HCT116 (cell line): ENCODE measurements at regions not wholly inside any gene's neighbourhood (a gene's known extent, or its start where the extent isn't known, plus 50 kb on each side); places are given as distances from the start of the nearest gene placed in this dataset.

Source experiments
- ATAC-seq: fragments of 200-7000 bp; cut with Tn5 transposase; 2 replicates; pipeline ENCODE4 v1.9.1; 2020; ENCODE audit warnings: mild to moderate bottlenecking, moderate library complexity
- BruUV-seq: library from RNA; stranded (reverse); fragments of 400-500 nt; replicated peaks from 2 replicates; lab custom pipeline; 2021; lab: Mats Ljungman, UMichigan
- CTCF ChIA-PET: fragments of 300-600 bp; sonication (Branson Sonifier 250); formaldehyde crosslinking; loops from one replicate; lab custom pipeline; 2021; ENCODE audit warnings: antibody characterized with exemption; lab: Charles Lee
- POLR2A ChIA-PET: fragments of 300-600, 350-600 bp; sonication (Branson Sonifier 250); formaldehyde crosslinking; loops from one replicate; lab custom pipeline; 2021; ENCODE audit warnings: antibody characterized with exemption; lab: Charles Lee
- RAD21 ChIA-PET, 2 experiments: fragments of 300-600 bp; sonication (Branson Sonifier 250); formaldehyde crosslinking; loops; one replicate each; lab custom pipeline; 2023; ENCODE audit warnings: low total read pairs in 2 of 2; ENCODE audit not compliant: uncharacterized antibody in 2 of 2, unreplicated experiment in 2 of 2, low non-redundant PET in 1 of 2; lab: Charles Lee
- DNase-seq: peaks from one replicate; pipeline ENCODE4 v3.0.0-alpha.2; 2010; ENCODE audit warnings: low read depth, low spot score
- H2AFZ ChIP-seq: fragments of 200-600 bp; shearing (Covaris generic), sonication (generic); 2 replicates; pipeline ENCODE4 v1.6.1; 2017; ENCODE audit warnings: low read depth, mixed run types, mixed read lengths, antibody characterized with exemption, low read length; ENCODE audit not compliant: poor library complexity, severe bottlenecking
- H3K27ac ChIP-seq: 2 replicates; pipeline ENCODE4 v1.5.1; 2012; ENCODE audit warnings: low read depth, low read length
- H3K27me3 ChIP-seq: fragments of 200-600 bp; sonication (generic); 2 replicates; pipeline ENCODE4 v1.6.1; 2016; ENCODE audit warnings: mixed run types, low read length, mixed read lengths; ENCODE audit not compliant: insufficient read depth
- H3K36me3 ChIP-seq, 2 experiments: fragments of 200-500 bp in 1 of 2; fragments of 200-600 bp in 1 of 2; sonication (Bioruptor generic) in 1 of 2; sonication (generic) in 1 of 2; 2 replicates each; pipeline versions ENCODE4 v1.5.1 to v1.6.1; 2014 to 2016; ENCODE audit warnings: low read length in 2 of 2, inconsistent platforms in 1 of 2, mixed read lengths in 1 of 2, mixed run types in 1 of 2; ENCODE audit not compliant: insufficient read depth in 2 of 2, control insufficient read depth in 1 of 2
- H3K4me1 ChIP-seq, 2 experiments: fragments of 200-600 bp in 1 of 2; sonication (generic) in 1 of 2; 2 replicates each; pipeline versions ENCODE4 v1.5.1 to v1.6.1; 2012 to 2017; ENCODE audit warnings: low read length in 2 of 2, inconsistent platforms in 1 of 2, mild to moderate bottlenecking in 1 of 2, mixed read lengths in 1 of 2, mixed run types in 1 of 2, moderate library complexity in 1 of 2; ENCODE audit not compliant: insufficient read depth in 2 of 2, control insufficient read depth in 1 of 2
- H3K4me2 ChIP-seq: fragments of 200-600 bp; sonication (generic); 2 replicates; pipeline ENCODE4 v1.6.1; 2017; ENCODE audit warnings: mixed run types, low read length, mixed read lengths
- H3K4me3 ChIP-seq, 2 experiments: fragments of 200-600 bp in 1 of 2; sonication (generic) in 1 of 2; replicated peaks in 1 of 2; 2 replicates each; pipeline ENCODE4 v1.5.1; 2011 to 2016; ENCODE audit warnings: low read length in 2 of 2, control low read depth in 1 of 2, low read depth in 1 of 2, mild to moderate bottlenecking in 1 of 2, mixed read lengths in 1 of 2, mixed run types in 1 of 2
- H3K79me2 ChIP-seq: fragments of 200-600 bp; sonication (generic); 2 replicates; pipeline ENCODE4 v1.6.1; 2017; ENCODE audit warnings: mild to moderate bottlenecking, mixed run types, low read length, moderate library complexity, mixed read lengths; ENCODE audit not compliant: insufficient read depth
- H3K9ac ChIP-seq: fragments of 200-600 bp; sonication (generic); 2 replicates; pipeline ENCODE4 v1.6.1; 2016; ENCODE audit warnings: low read length, mixed read lengths
- H3K9me2 ChIP-seq: fragments of 200-600 bp; sonication (generic), shearing (Covaris generic); 2 replicates; pipeline ENCODE4 v1.6.1; 2017; ENCODE audit warnings: mixed run types, mild to moderate bottlenecking, moderate library complexity; ENCODE audit not compliant: insufficient read depth
- H3K9me3 ChIP-seq, 2 experiments: fragments of 200-500 bp in 1 of 2; fragments of 200-600 bp in 1 of 2; sonication (Bioruptor generic) in 1 of 2; sonication (generic) in 1 of 2; 2 replicates each; pipeline ENCODE4 v1.6.1; 2014 to 2017; ENCODE audit warnings: low read length in 2 of 2, mixed read lengths in 2 of 2, inconsistent platforms in 1 of 2, low read depth in 1 of 2, mild to moderate bottlenecking in 1 of 2, mixed run types in 1 of 2, moderate library complexity in 1 of 2; ENCODE audit not compliant: control insufficient read depth in 1 of 2, insufficient read depth in 1 of 2
- H4K20me1 ChIP-seq: fragments of 200-600 bp; sonication (generic), shearing (Covaris generic); 2 replicates; pipeline ENCODE4 v1.6.1; 2017; ENCODE audit warnings: mixed run types, mild to moderate bottlenecking, moderate library complexity; ENCODE audit not compliant: insufficient read depth
- ATF3 ChIP-seq: IDR thresholded peaks from 2 replicates; pipeline ENCODE4 v1.6.1; 2012
- CBX3 ChIP-seq: IDR thresholded peaks from 2 replicates; pipeline ENCODE4 v1.6.1; 2012; ENCODE audit warnings: low read depth
- CEBPB ChIP-seq: IDR thresholded peaks from 2 replicates; pipeline ENCODE4 v1.6.1; 2012; ENCODE audit warnings: low read depth
- CTCF ChIP-seq, 3 experiments: fragments of 200-600 bp in 1 of 3; sonication (generic) in 1 of 3; IDR thresholded peaks in 2 of 3; conservative IDR thresholded peaks in 1 of 3; 2 replicates each; pipeline ENCODE4 v1.5.1; 2012 to 2017; ENCODE audit warnings: low read depth in 2 of 3, low read length in 2 of 3, antibody characterized with exemption in 1 of 3, borderline replicate concordance in 1 of 3, control low read depth in 1 of 3, mild to moderate bottlenecking in 1 of 3, mixed read lengths in 1 of 3, mixed run types in 1 of 3, moderate library complexity in 1 of 3; ENCODE audit not compliant: insufficient read depth in 1 of 3
- EGR1 ChIP-seq: IDR thresholded peaks from 2 replicates; pipeline ENCODE4 v1.6.1; 2012; ENCODE audit warnings: low read depth
- ELF1 ChIP-seq: IDR thresholded peaks from 2 replicates; pipeline ENCODE4 v1.6.1; 2012; ENCODE audit warnings: low read depth, borderline replicate concordance
- EZH2 ChIP-seq: fragments of 200-600 bp; sonication (generic); IDR thresholded peaks from 2 replicates; pipeline ENCODE4 v1.6.1; 2017; ENCODE audit warnings: antibody characterized with exemption, mixed run types
- EZH2phosphoT487 ChIP-seq: fragments of 200-600 bp; IDR thresholded peaks from 2 replicates; pipeline ENCODE4 v1.6.1; 2018; ENCODE audit warnings: antibody characterized with exemption, borderline replicate concordance
- FOSL1 ChIP-seq: IDR thresholded peaks from 2 replicates; pipeline ENCODE4 v1.6.1; 2012; ENCODE audit warnings: low read depth
- JUND ChIP-seq: IDR thresholded peaks from 2 replicates; pipeline ENCODE4 v1.6.1; 2012
- MAX ChIP-seq: IDR thresholded peaks from 2 replicates; pipeline ENCODE4 v1.6.1; 2012
- RAD21 ChIP-seq: IDR thresholded peaks from 2 replicates; pipeline ENCODE4 v1.6.1; 2012; ENCODE audit warnings: low read depth, mild to moderate bottlenecking
- TCF7L2 ChIP-seq: IDR thresholded peaks from 2 replicates; pipeline ENCODE4 v1.7.0; 2011; ENCODE audit warnings: borderline replicate concordance, inconsistent platforms; ENCODE audit not compliant: insufficient read depth, insufficient read length; ENCODE audit errors: extremely low read depth
- ZNF274 ChIP-seq: fragments of 200-500 bp; sonication (Bioruptor generic); IDR thresholded peaks from 2 replicates; pipeline ENCODE4 v1.6.1; 2014; ENCODE audit warnings: mild to moderate bottlenecking, low read depth, low read length, inconsistent platforms
- intact Hi-C: fragments of 100-400 bp; cut with micrococcal nuclease; formaldehyde crosslinking; loops from 2 replicates; pipeline ENCODE4 v1.10.0; 2022

GRCh38 chr10:85187047-85187446 lies 858.7 kb downstream of the CCSER2 start:
- no peak overlapping the region for H3K4me2 ChIP-seq
- H2AFZ ChIP-seq: no peak overlapping the region
- no peak overlapping the region for H3K4me3 ChIP-seq
- H3K9me2 ChIP-seq: no peaks in the 10 kb centered on the region
- no peaks in the 10 kb centered on the region for H3K9me3 ChIP-seq
- no peak overlapping the region for H3K27ac ChIP-seq
- BruUV-seq: no TSS peak
- H3K79me2 ChIP-seq: no peaks in the 10 kb centered on the region
- H4K20me1 ChIP-seq: no peaks in the 10 kb centered on the region
- DNase-seq: no peak
- H3K27me3 ChIP-seq: peaks cover 17% of the 10 kb centered on the region
- no peaks in the 10 kb centered on the region for H3K4me1 ChIP-seq
- intact Hi-C loops: no loop called here
- ChIA-PET CTCF (no interaction called here), POLR2A (no interaction called here), RAD21 (no interaction called here)
- no peak overlapping the region for H3K9ac ChIP-seq
- H3K36me3 ChIP-seq: no peaks in the 10 kb centered on the region
- ATAC-seq: no peak
- TF ChIP-seq ELF1 (no peak), CTCF (IDR thresholded peaks at IDR 0.05 in 2 of 3, conservative IDR thresholded peaks at IDR 0.05 in 1 of 3; ENCODE audit: borderline replicate concordance in 1 of 3, insufficient read depth in 1 of 3, low read depth in 2 of 3, low read length in 2 of 3) (no peak), CEBPB (no peak), ZNF274 (no peak), RAD21 (no peak), EZH2 (no peak), ATF3 (no peak), JUND (no peak), CBX3 (no peak), TCF7L2 (no peak), MAX (no peak), FOSL1 (no peak), EZH2phosphoT487 (no peak), EGR1 (no peak)
